GM23338 (cell line): ENCODE measurements at regions not wholly inside any gene's neighbourhood (a gene's known extent, or its start where the extent isn't known, plus 50 kb on each side); places are given as distances from the start of the nearest gene placed in this dataset.

Experiments used
- ATAC-seq: fragments of 200-7000 bp; cut with Tn5 transposase; 3 replicates; pipeline ENCODE4 v1.9.1; 2020
- DNase-seq: peaks from one replicate; pipeline ENCODE4 v3.0.0-alpha.2; 2015; ENCODE audit warnings: low spot score
- H2AFZ ChIP-seq: fragments of 200-600 bp; sonication (generic); 2 replicates; pipeline ENCODE4 v1.8.0; 2016; ENCODE audit warnings: antibody characterized with exemption, mild to moderate bottlenecking, moderate library complexity
- H3F3A ChIP-seq: fragments of 200-600 bp; sonication (generic); replicated peaks from 2 replicates; pipeline ENCODE4 v1.8.0; 2017; ENCODE audit warnings: antibody characterized with exemption, mixed run types, low read depth
- H3K27ac ChIP-seq: fragments of 200-600 bp; sonication (generic); 2 replicates; pipeline ENCODE4 v1.6.1; 2016; ENCODE audit warnings: low read depth
- H3K27me3 ChIP-seq: fragments of 200-600 bp; sonication (generic); 2 replicates; pipeline ENCODE4 v1.8.0; 2016; ENCODE audit warnings: mild to moderate bottlenecking, mixed run types, moderate library complexity; ENCODE audit not compliant: insufficient read depth
- H3K36me3 ChIP-seq: fragments of 200-600 bp; sonication (generic); 2 replicates; pipeline ENCODE4 v1.8.0; 2016; ENCODE audit warnings: mild to moderate bottlenecking; ENCODE audit not compliant: insufficient read depth
- H3K4me1 ChIP-seq: fragments of 200-600 bp; sonication (generic); 2 replicates; pipeline ENCODE4 v1.8.0; 2016; ENCODE audit warnings: mild to moderate bottlenecking, moderate library complexity; ENCODE audit not compliant: insufficient read depth
- H3K4me2 ChIP-seq: fragments of 200-600 bp; sonication (generic); 2 replicates; pipeline ENCODE4 v1.7.1; 2017; ENCODE audit warnings: mixed run types
- H3K4me3 ChIP-seq: fragments of 200-600 bp; sonication (generic); 2 replicates; pipeline ENCODE4 v1.6.1; 2016; ENCODE audit warnings: mixed run types
- H3K79me2 ChIP-seq: fragments of 200-600 bp; sonication (generic); replicated peaks from 2 replicates; pipeline ENCODE4 v1.8.0; 2017; ENCODE audit warnings: mild to moderate bottlenecking; ENCODE audit not compliant: insufficient read depth
- H3K9me2 ChIP-seq: fragments of 200-600 bp; sonication (generic); 2 replicates; pipeline ENCODE4 v1.8.0; 2017; ENCODE audit not compliant: insufficient read depth
- H4K20me1 ChIP-seq: fragments of 200-600 bp; sonication (generic); replicated peaks from 2 replicates; pipeline ENCODE4 v1.8.0; 2017; ENCODE audit warnings: mild to moderate bottlenecking; ENCODE audit not compliant: insufficient read depth
- H3K27ac Mint-ChIP-seq: 2 replicates; pipeline ENCODE4 v1.8.0; 2020; ENCODE audit warnings: inconsistent platforms, mild to moderate bottlenecking, moderate library complexity, mixed read lengths
- H3K27me3 Mint-ChIP-seq: 3 replicates; pipeline ENCODE4 v1.8.0; 2022; ENCODE audit warnings: low read depth, mild to moderate bottlenecking, moderate library complexity, mixed read lengths, inconsistent platforms; ENCODE audit not compliant: insufficient read depth, poor library complexity
- H3K36me3 Mint-ChIP-seq: 3 replicates; pipeline ENCODE4 v1.8.0; 2021; ENCODE audit warnings: low read depth, mild to moderate bottlenecking, inconsistent platforms, moderate library complexity, mixed read lengths
- H3K4me1 Mint-ChIP-seq: 3 replicates; pipeline ENCODE4 v1.8.0; 2020; ENCODE audit warnings: mild to moderate bottlenecking, inconsistent platforms, mixed read lengths
- H3K4me3 Mint-ChIP-seq: 3 replicates; pipeline ENCODE4 v1.8.0; 2021; ENCODE audit warnings: moderate library complexity, mild to moderate bottlenecking, inconsistent platforms, mixed read lengths
- H3K9me3 Mint-ChIP-seq: 3 replicates; pipeline ENCODE4 v1.8.0; 2020; ENCODE audit warnings: moderate library complexity, mild to moderate bottlenecking, inconsistent platforms, mixed read lengths
- CTCF ChIP-seq, 2 experiments: fragments of 200-600 bp in 1 of 2; sonication (generic) in 1 of 2; conservative IDR thresholded peaks; 2 replicates each; pipeline versions ENCODE4 v1.5.1 to v1.6.1; 2016 to 2017; ENCODE audit warnings: antibody characterized with exemption in 2 of 2, low read depth in 2 of 2, mild to moderate bottlenecking in 2 of 2, moderate library complexity in 1 of 2
- ETS1 ChIP-seq: IDR thresholded peaks from 2 replicates; pipeline ENCODE4 v1.6.1; 2016; ENCODE audit warnings: antibody characterized with exemption
- EZH2 ChIP-seq: fragments of 200-600 bp; sonication (generic); IDR thresholded peaks from one replicate; pipeline ENCODE4 v1.8.0; 2017; ENCODE audit warnings: antibody characterized with exemption, mild to moderate bottlenecking, low read depth; ENCODE audit not compliant: unreplicated experiment
- EZH2phosphoT487 ChIP-seq: fragments of 200-600 bp; sonication (generic); IDR thresholded peaks from one replicate; pipeline ENCODE4 v1.8.1; 2018; ENCODE audit warnings: antibody characterized with exemption; ENCODE audit not compliant: unreplicated experiment
- POLR2AphosphoS5 ChIP-seq: IDR thresholded peaks from 2 replicates; pipeline ENCODE4 v1.6.1; 2016; ENCODE audit warnings: antibody characterized with exemption, low read depth
- STAT1 ChIP-seq: IDR thresholded peaks from one replicate; pipeline ENCODE4 v1.6.1; 2016; ENCODE audit warnings: antibody characterized with exemption; ENCODE audit not compliant: unreplicated experiment
- ZNF114 ChIP-seq: fragments of 250-450 bp; sonication (Bioruptor Pico); IDR thresholded peaks from 2 replicates; pipeline ENCODE4 v1.5.0; 2020; ENCODE audit warnings: mild to moderate bottlenecking, moderate library complexity
- ZNF331 ChIP-seq: fragments of 250-450 bp; sonication (Bioruptor Pico); IDR thresholded peaks from 2 replicates; pipeline ENCODE4 v1.5.0; 2020; ENCODE audit warnings: low read depth, mild to moderate bottlenecking, moderate library complexity
- TF ChIP-seq, protein P1 (sequence below): fragments of 250-450 bp; sonication (Bioruptor Pico); IDR thresholded peaks from 2 replicates; pipeline ENCODE4 v1.5.0; 2020; ENCODE audit warnings: mild to moderate bottlenecking, moderate library complexity

DNA sequence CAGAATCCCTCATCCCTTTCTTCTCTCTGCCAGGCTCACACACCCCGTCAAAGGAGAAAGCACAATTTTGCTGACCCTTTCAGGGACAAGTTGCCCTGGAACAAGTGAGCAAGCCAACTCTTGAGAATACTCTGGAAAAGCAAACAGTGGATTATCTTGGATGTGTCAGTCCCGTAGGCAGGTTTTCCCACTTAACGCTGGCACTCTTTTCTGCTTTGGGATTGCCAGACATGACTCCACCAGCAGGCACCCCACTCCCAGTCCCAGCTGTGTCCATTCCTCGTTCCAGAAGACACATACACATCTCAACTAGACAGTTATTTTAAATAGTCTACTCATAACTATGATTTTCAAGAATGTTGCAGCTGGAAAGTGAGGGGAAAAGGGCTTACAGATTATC is 145.5 kb upstream of the CDKN3 start:
- Histone ChIP-seq H3K36me3 (no peaks in the 10 kb centered on the region), H3K4me3 (no peak overlapping the region), H3K9me2 (peaks cover 24% of the 10 kb centered on the region), H3K27me3 (no peaks in the 10 kb centered on the region), H3K27ac (no peak overlapping the region), H3F3A (no peaks in the 10 kb centered on the region), H3K4me2 (no peak overlapping the region), H3K79me2 (no peaks in the 10 kb centered on the region), H4K20me1 (no peaks in the 10 kb centered on the region), H2AFZ (no peak overlapping the region), H3K4me1 (no peaks in the 10 kb centered on the region)
- H3K27ac Mint-ChIP-seq, result no peak overlapping the region
- ATAC-seq (no peak), DNase-seq (no peak)
- no peaks in the 10 kb centered on the region for H3K36me3 Mint-ChIP-seq
- H3K4me3 Mint-ChIP-seq, result no peak overlapping the region
- no peaks in the 10 kb centered on the region for H3K9me3 Mint-ChIP-seq
- peaks cover 3% of the 10 kb centered on the region; the same call in 2 of the 3 replicates for H3K4me1 Mint-ChIP-seq
- TF ChIP-seq POLR2AphosphoS5 (no peak), ZNF114 (CRISPR knock-in tag) (no peak), EZH2 (no peak), EZH2phosphoT487 (no peak), CTCF (conservative IDR thresholded peaks at IDR 0.05; ENCODE audit: low read depth in 2 of 2) (no peak)
- H3K27me3 Mint-ChIP-seq, result no peaks in the 10 kb centered on the region

- Histone ChIP-seq H3K27me3 (no peaks in the 10 kb centered on the region), H3K79me2 (no peaks in the 10 kb centered on the region), H3K4me1 (no peaks in the 10 kb centered on the region; the same call in 1 of the 2 replicates), H3K9me2 (peaks cover 24% of the 10 kb centered on the region), H4K20me1 (no peaks in the 10 kb centered on the region), H3K36me3 (no peaks in the 10 kb centered on the region), H3K27ac (no peak overlapping the region), H3K4me3 (no peak overlapping the region), H2AFZ (no peak overlapping the region; the same call in 1 of the 2 replicates), H3K4me2 (no peak overlapping the region), H3F3A (no peaks in the 10 kb centered on the region)
- ATAC-seq (no peak), DNase-seq (no peak)
- Mint-ChIP-seq H3K4me3 (no peak overlapping the region), H3K9me3 (no peaks in the 10 kb centered on the region), H3K36me3 (no peaks in the 10 kb centered on the region), H3K27me3 (no peaks in the 10 kb centered on the region), H3K27ac (no peak overlapping the region), H3K4me1 (peaks cover 3% of the 10 kb centered on the region; the same call in 2 of the 3 replicates)
- TF ChIP-seq ZNF331 (CRISPR knock-in tag) (no peak), ETS1 (no peak), STAT1 (no peak), EZH2phosphoT487 (no peak)
- TF ChIP-seq, protein P1, sequence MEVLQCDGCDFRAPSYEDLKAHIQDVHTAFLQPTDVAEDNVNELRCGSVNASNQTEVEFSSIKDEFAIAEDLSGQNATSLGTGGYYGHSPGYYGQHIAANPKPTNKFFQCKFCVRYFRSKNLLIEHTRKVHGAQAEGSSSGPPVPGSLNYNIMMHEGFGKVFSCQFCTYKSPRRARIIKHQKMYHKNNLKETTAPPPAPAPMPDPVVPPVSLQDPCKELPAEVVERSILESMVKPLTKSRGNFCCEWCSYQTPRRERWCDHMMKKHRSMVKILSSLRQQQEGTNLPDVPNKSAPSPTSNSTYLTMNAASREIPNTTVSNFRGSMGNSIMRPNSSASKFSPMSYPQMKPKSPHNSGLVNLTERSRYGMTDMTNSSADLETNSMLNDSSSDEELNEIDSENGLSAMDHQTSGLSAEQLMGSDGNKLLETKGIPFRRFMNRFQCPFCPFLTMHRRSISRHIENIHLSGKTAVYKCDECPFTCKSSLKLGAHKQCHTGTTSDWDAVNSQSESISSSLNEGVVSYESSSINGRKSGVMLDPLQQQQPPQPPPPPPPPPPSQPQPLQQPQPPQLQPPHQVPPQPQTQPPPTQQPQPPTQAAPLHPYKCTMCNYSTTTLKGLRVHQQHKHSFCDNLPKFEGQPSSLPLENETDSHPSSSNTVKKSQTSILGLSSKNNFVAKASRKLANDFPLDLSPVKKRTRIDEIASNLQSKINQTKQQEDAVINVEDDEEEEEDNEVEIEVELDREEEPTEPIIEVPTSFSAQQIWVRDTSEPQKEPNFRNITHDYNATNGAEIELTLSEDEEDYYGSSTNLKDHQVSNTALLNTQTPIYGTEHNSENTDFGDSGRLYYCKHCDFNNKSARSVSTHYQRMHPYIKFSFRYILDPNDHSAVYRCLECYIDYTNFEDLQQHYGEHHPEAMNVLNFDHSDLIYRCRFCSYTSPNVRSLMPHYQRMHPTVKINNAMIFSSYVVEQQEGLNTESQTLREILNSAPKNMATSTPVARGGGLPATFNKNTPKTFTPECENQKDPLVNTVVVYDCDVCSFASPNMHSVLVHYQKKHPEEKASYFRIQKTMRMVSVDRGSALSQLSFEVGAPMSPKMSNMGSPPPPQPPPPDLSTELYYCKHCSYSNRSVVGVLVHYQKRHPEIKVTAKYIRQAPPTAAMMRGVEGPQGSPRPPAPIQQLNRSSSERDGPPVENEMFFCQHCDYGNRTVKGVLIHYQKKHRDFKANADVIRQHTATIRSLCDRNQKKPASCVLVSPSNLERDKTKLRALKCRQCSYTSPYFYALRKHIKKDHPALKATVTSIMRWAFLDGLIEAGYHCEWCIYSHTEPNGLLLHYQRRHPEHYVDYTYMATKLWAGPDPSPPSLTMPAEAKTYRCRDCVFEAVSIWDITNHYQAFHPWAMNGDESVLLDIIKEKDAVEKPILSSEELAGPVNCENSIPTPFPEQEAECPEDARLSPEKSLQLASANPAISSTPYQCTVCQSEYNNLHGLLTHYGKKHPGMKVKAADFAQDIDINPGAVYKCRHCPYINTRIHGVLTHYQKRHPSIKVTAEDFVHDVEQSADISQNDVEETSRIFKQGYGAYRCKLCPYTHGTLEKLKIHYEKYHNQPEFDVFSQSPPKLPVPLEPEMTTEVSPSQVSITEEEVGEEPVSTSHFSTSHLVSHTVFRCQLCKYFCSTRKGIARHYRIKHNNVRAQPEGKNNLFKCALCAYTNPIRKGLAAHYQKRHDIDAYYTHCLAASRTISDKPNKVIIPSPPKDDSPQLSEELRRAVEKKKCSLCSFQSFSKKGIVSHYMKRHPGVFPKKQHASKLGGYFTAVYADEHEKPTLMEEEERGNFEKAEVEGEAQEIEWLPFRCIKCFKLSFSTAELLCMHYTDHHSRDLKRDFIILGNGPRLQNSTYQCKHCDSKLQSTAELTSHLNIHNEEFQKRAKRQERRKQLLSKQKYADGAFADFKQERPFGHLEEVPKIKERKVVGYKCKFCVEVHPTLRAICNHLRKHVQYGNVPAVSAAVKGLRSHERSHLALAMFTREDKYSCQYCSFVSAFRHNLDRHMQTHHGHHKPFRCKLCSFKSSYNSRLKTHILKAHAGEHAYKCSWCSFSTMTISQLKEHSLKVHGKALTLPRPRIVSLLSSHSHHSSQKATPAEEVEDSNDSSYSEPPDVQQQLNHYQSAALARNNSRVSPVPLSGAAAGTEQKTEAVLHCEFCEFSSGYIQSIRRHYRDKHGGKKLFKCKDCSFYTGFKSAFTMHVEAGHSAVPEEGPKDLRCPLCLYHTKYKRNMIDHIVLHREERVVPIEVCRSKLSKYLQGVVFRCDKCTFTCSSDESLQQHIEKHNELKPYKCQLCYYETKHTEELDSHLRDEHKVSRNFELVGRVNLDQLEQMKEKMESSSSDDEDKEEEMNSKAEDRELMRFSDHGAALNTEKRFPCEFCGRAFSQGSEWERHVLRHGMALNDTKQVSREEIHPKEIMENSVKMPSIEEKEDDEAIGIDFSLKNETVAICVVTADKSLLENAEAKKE (CRISPR knock-in tag), result no peak
Observed at GRCh38 chr14:54252072-54252730, 144.6 kb upstream of the CDKN3 start.
